LNCAP (cell line): ENCODE measurements at regions not wholly inside any gene's neighbourhood (a gene's known extent, or its start where the extent isn't known, plus 50 kb on each side); places are given as distances from the start of the nearest gene placed in this dataset.

Experiments
- CTCF ChIP-seq: fragments of 450-650 bp; IDR thresholded peaks from 2 replicates; pipeline ENCODE4 v1.5.1; 2017; ENCODE audit warnings: mild to moderate bottlenecking

- no peak for TF ChIP-seq CTCF
These were observed 192.6 kb downstream of the MEX3B start for GRCh38 chr15:81853150-81853748.

DNA sequence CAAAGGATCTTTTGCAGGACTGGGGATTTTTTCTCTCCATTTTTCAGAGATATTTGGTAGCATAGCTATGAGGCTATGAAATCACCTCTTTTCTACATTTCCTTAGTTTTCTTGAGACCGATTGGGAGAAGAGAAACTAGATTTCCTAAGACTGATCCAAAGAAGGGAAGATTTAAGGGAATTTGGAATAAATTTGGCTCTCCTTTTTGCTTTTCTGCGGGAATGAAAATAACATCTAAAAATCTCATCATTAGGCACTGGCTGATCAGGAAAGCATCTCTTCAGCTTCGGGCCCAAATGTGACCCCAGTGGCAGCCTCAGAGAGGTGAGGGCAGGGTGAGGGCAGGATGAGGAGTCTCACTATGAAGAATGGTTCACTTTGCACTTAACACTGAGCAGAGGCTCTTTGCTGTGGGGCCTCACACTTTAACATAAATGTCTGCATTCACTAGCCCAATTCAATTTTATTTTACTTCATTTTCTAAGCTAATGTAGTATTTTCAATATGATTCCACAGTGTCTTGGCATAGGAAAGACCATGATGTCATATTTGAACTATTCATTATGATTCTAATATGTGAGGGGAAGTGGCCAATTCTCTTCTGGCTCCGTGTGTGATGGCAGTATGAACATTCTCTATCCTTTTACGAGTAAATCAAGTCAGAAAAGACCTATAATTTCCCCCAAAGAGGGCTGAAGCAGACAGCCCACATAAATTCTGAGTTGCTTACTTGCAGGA, 193.2 kb downstream of the MEX3B start:
- no peak for TF ChIP-seq CTCF

DNA sequence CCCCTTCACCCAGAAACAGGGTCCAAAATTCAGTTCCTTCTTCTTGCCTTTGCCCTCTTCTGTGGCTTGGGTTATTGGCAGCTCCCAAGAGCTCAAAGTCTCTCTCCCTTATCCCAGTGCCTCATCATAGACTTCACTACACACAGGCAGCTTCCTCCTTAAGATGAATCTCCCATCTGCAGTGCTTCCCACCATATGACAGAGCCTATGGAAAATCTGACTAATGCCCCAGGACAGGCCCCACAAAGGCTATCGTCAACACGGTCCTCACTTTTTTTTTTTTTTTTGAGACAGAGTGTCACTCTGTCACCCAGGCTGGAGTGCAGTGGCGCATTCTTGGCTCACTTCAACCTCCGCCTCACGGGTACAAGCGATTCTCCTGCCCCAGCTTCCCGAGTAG, 194.1 kb downstream of the MEX3B start:
- TF ChIP-seq CTCF = no peak

GRCh38 chr15:81851325-81851724, 194.5 kb downstream of the MEX3B start:
- no peak for TF ChIP-seq CTCF

- TF ChIP-seq CTCF = no peak
These were observed 196.5 kb downstream of the MEX3B start for GRCh38 chr15:81849289-81849688.

DNA sequence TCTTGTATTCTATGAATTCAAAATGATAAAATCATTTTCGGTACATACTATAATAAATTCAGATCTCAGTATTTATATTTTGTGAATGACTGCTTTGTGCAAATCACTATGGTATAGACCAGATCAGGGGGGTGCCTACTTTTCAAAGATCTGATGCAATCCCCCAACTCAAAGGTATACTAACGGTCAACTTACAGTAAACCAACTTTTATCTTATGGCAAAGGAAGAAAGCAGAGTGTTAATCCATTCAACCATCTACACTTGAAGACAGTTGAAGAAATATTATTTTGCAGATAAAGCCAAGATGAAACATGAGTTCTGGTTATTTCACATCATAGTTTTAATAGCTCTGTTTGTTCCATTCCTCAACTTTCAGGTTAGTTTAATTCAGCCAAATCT, 197.1 kb downstream of the MEX3B start:
- no peak for TF ChIP-seq CTCF

DNA sequence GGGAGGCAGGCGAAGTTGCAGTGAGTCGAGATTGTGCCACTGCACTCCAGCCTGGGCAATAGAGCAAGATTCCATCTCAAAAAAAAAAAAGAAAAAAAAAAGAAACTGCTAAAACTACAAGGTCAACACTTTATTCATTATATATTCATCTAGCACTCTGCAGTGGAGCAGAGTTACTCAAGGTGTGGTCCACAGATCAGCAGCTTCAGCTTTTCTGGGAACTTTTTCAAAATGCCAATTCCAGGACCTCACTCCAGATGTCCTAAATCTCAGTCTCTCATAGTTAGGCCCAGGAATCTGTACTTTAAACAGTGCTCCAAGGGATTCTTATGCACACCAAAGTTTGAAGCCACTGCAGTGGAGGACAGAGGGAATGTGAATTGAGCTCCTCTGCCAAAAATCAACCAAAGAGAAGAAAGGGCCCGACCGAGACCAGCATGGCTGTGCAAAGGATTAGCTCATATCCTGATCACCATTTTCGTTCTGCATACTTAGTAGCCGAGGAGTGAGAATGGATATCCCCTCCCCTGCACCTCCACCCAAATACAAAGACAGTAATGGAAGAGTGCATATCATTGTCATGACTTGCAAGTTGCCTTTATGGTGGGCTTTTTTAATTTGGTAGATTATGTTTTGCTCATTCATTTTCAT, 201.9 kb downstream of the MEX3B start:
- no peak for TF ChIP-seq CTCF
